HG03039 (cell line): ENCODE measurements at regions not wholly inside any gene's neighbourhood (a gene's known extent, or its start where the extent isn't known, plus 50 kb on each side); places are given as distances from the start of the nearest gene placed in this dataset.
"Not testable (repeated sequence)": the region's sequence is repeated elsewhere in the genome, so short reads cannot be mapped to it uniquely, and the experiment has no call there.

Source experiments
- ATAC-seq: cut with Tn5 transposase; IDR thresholded peaks from one replicate; pipeline ENCODE4 v1.9.1; 2021; ENCODE audit warnings: mild to moderate bottlenecking, moderate library complexity; ENCODE audit not compliant: unreplicated experiment

DNA sequence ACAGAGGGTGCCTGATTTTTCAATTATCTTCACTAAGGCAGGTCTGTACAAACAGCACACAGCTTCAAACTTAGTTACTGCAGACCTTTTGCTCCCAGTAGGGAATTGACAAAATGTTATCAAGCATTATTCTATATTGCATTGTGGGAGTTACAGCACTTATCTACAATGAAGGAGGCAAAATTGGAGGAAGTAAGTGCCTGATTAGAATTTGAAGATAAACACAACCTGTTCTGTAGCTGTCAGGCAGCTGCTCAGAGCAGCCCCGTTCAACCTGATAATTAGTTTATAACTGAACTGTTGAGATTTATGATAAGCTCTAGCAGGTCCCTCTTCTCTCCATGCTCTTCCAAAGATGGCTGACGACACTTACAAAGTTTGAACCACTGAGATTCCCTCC is 364.4 kb upstream of the CYRIA start:
- no peak for ATAC-seq

DNA sequence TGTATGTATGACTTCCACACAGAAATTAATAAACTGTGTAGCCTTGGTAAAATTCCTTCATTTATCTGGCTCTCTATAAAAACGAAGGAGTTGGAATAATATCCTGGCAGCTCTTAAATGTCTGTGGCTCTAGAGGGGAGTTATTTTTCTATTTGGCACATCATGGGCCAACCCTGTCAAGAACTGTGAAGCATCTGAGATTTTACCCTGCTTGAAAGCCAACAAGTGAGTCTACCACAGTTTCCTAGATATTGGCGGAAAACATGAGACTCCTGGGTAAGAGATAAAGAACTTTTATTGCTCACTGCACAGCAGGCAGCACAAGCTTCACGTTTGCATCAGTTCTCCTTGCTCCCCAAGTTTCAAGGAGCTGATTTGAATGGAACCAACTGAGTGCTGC is 346.7 kb upstream of the CYRIA start:
- ATAC-seq, result no peak

DNA sequence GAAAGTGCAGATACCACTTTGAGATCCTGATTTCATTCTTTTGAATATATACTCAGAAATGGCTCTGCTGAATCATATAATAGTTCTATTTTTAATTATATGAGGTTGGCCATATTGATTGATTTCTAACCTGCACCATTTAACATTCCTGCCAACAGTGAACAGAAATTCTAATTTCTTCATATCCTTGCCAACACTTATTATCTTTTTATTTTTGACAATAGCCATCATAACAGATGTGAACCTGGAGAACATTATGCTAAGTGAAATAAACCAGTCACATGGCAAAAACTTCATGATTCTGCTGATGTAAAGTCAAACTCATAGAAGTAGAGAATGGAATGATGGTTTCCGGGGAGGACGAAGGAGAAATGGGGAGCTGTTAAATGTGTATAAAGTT is 344.5 kb upstream of the CYRIA start:
- no peak for ATAC-seq

DNA sequence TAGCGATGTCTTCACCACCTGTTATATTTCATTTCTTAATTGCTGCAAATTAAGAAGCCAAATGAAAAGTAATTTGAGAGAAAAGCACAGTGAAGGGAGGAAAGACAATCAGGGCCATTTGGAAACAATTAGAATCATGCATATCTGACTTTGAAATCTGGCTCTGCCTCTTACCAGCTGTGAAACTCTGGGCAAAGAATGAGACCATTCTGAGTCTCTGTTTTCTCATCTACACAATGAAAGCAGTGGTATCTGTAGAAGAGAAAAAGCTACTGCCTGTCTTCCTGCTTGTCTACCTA is 334.5 kb upstream of the CYRIA start:
- ATAC-seq, result no peak

DNA sequence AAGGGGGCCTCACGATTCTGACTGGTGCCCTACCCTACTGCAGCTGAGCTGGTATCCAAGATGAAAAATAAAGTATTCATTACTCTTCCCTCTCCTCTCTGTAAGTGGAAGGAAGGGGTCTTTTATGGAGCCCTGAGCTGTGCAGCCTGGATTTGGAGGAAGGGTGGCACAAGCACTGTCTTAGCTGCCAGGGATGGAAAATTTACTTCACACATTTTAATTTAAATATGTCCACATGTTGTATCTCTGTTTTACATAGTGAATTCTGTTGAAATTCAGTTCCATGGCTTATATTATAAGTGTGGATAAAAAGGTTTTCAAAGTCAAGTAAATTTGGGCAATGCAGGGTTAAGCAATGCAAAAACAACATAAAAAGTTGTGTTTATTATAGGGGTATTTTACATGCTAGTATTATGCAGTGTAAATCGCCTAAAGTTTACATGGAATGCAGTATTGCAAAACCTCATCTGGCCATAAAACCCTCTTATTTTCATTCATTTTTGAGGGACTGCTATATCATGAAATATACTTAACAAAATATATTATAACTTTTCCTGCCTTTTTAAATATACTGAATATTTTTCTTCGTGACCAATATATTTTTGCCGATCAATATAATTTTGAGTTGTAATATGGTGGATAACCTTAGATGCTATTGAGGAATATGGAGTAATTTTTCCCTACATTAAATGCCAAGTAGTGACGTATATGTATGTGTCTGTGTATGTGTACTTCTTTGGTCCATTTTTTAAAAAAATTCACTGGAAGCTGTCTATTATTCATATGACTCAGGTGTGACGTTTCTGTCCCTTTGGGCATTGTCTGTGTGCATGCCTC is 333.9 kb upstream of the CYRIA start:
- no peak for ATAC-seq

DNA sequence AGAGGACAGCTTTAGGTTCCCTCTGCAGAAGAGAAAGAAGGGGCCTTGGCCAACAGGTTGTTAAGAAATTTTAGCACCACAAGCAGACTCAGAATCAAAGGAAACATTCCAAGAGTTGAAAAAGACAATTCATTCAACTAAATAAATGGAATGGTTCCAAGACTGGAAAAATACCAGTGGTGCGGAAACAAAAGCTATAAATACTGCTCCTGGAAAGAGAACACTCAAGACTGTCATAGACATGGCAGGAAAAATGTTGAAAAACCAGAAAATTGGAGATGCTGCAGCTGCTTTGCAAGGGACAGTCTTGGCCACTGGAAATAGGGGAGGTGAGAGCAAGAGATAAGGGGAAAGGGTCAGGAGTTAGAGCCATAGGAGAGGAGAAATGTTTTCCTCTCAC is 312.7 kb upstream of the CYRIA start:
- no peak for ATAC-seq

DNA sequence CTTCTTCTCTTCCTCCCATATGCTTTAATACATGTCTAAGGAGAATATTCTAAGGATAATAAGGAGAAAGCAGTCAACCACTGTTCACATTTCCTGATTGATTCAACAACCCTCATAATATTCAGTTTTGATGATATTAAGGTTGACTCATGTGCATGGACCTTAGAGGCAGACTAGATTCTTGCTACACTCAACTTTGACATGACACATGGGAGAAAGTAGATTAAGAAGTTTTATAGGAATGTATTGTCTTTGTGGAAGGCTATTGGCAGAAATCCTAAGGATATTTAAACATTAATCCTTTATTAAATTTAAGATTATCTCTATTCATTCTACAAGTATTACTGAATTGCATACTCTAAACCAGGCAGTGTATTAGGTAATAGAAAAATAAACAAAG is 309.1 kb upstream of the CYRIA start:
- no peak for ATAC-seq

DNA sequence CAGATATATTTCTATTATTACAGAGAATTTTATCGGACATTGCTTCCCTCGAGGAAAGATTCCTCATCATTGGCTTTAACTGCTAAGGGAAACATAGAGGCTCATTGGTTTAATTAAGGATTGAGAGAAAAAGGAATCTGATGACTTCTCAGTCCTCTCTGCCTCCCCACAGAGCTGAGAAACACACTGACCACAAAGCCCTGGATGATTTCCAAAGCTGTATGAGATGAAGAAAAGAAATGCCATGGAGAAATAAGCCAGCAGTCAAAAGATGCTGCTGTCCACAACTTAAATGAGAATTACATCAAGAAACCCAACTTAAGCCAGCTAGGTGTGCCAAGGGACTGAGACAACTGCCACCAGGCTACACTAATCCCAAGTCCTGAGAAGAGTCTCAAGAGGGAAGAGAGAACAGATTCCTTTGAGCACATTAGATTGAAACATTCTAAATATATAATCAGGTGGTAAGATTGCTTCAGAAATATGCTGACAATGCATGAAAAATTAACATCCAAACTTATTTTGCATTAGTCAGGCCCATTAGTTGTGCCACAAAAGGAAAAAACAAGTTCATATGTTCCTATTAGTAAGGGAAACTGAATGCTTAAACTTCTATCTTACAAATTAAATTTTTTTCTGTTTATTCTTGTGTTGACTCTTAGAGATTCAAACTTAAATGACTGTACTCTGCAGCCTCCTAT is 308.1 kb upstream of the CYRIA start:
- no peak for ATAC-seq

DNA sequence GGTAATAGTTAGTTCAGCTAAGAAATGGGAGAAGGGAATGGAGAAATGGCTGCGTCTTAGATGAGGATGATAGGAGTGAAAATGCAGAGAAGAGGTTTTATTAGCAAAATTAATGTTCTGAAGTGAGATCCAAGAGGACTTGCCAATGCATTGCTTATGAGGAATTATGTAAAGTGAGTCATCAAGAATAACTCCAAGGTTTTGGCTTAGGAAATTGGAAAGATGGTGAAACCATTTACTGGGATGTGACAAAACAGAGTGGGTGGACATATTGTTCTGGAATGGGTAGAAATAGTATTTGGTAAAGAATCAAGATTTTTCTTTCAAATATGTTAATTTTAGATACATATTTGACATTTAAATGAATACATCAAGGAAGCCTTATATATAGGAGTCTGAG is 306.6 kb upstream of the CYRIA start:
- no peak for ATAC-seq

DNA sequence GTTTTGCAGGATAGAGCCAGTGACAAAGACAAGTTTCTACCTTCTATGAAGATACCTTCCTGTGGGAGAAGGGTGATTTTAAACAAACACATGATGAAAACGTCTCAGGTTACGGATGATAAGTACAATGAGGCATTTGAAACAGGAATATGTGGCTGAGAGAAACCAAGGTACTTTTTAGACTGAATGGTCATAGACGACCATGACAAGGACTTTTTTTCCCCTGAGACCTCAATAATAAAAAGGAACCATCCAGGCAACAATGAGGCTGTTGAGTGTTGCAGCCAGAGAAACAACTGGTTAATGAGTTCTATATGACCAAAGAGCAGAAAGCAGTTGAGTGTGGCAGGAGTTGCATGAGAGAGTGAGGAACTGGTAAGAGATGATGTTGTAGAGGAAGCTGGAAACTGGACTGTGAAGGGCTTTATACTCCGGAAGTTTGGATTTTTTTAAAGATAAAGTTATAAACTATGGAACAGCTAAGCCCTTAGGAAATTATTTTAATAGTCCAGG is 306.1 kb upstream of the CYRIA start:
- no peak for ATAC-seq

DNA sequence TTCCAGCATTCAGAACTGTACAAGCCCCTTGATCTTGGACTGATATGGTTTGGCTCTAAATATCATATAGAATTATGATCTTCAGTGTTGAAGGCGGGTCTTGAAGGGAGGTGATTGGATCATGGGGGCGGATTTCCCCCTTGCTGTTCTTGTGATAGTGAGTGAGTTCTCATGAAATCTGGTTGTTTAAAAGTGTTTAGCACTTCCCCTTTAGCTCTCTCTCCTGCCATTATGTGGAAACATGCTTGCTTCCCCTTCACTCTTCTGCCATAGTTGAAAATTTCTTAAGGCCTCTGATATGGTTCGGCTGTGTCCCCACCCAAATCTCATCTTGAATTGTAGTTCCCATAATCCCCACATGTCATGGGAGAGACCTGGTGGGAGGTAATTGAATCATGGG is 305.3 kb upstream of the CYRIA start:
- ATAC-seq, result not testable (repeated sequence)

DNA sequence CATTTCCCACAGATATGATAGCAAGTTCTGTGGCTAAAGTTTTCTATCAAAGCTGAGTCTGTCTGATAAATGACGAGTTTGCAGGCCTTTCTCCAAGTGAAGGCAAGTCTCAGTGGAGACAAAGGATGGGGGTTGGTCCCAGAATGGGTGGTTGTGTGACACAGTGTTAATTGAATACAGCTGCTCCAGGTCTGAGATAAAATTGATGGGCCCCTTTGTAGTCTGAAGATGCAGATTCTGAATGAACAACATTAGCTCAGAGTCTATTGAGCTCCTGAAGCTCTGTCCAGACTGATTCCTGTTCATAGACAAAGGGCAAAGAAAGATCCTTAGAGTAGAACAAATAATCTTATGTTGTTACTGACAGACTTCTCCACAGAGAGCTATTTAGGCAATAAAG is 296.9 kb upstream of the CYRIA start:
- no peak for ATAC-seq

DNA sequence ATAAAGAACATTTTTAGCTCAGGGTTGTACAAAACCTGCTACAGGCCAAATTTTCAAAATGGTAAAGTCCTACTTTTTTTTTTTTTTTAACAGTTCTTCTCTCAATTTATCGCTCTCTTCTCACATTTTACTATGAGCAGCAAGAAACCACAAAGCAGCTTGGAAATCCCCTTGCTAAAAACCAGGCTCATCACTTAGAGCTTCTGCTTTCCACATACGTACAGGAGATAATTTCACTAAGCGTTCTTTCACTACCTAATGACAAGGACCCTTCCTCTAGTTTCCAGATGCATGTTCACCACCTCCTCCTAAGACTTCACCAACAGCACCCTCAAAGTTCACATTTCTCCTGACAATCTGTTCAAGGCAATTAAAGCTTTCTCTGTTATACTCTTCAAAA is 294.9 kb upstream of the CYRIA start:
- ATAC-seq, result peak; percentile 55

DNA sequence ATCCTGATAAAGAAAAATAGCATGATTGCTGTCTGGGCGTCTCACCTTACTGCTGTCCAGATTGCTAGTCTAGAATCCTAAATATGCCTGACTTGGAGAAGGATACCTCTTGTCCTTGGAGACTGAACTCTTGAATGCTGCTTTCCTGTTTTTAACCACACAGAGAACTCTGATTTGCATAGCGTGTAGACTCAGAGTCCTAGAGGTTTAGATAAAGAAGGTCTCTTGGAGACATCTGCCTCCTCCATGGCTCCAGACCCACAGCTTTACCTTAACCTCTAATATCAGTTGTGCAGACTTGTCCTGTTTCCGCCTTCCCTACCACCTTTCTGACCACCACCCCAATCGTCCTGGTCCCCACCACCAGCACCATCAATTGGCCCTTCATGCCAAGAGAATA is 292.6 kb upstream of the CYRIA start:
- ATAC-seq, result no peak

DNA sequence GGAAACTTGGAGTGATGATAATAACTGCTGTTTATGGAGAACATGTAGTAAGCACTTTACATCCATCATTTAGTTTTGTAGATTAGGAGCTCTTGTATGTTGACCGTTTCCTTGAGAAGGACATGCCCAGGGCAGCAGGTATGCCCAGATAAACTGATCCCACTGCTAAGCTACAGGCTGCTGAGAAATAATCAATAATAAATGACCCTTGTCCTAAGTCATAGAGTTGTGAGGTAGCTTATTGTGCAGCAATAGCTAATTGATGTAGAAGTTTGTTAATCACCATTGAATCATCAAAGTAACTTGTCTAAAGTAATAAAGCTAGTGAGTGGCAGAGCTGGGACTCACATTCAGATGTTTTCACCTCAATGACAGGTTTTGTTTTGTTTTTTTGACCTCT is 287.2 kb upstream of the CYRIA start:
- ATAC-seq, result no peak

DNA sequence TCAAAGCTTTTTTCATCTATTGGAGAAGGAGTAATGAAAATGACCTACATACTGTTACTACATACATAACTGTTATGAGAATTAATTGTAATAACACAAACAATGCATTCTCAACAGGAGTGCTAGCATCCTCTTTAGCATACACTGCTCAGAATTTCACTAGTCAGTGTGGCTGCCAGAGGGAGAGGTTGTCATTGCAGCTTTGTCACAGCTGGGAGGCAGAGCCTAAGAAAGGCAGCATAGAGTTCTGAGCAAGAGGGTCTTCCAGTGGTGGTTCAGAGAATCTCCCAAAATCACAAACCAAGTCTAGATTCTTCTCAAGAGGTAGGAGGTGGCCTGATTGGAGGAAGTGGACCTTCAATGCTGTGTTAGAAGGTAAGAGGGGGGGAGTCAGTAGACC is 286.7 kb upstream of the CYRIA start:
- ATAC-seq, result no peak

DNA sequence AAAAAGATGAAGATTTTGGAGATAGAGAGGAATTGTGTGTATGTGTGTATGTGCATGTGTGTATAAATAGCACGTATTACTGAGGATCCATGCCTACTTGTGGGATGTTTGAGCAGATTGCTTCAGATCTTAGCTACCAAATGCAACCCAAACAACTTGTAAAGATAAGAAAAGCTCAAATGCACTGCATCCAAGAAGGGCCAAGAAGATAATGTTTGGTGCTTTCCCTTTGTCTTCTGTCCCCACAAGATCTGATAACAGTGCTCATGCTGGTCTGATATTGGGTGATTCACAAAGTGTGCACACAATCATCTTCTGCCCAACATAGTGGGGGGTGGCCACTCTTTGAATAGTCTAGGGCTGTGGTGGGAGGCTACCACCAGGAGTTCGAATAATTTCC is 284.8 kb upstream of the CYRIA start:
- no peak for ATAC-seq

DNA sequence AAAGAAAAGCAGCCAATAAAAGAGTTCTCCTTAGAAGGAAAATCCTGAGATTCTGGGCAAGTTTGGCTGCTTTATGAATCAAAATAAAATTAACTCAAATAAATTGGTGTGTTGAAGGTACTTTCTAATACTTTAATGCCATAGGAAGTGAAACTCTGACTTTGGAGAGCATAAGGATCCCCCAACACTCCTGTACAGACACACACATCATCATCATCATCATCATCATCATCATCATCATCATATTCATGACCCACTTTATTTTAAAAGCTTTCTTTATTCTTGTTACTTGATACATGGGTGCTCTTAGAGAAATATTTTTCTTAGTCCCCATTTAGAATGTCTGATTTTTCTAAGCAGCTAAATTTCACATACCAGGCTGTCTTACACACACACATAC is 283.1 kb upstream of the CYRIA start:
- ATAC-seq, result no peak

DNA sequence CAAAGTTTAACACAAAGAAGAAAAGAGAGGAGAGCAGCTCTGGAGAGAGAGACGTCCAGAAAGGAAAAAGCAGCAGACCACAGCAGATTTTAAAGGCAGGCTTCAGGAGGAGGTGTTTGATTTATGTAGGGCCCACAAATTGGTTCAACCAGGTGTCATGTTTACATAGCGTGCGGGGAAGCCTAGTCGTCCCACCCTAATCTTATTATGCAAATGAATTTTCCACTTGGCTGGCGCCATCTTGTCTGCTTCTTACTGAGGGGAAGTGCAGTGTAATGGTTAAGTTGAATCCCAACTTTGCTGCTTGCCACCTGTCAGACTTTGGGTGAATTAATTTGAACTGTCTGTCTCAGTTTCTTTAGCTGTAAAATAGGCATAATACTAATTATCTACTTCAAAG is 282.4 kb upstream of the CYRIA start:
- ATAC-seq, result no peak

DNA sequence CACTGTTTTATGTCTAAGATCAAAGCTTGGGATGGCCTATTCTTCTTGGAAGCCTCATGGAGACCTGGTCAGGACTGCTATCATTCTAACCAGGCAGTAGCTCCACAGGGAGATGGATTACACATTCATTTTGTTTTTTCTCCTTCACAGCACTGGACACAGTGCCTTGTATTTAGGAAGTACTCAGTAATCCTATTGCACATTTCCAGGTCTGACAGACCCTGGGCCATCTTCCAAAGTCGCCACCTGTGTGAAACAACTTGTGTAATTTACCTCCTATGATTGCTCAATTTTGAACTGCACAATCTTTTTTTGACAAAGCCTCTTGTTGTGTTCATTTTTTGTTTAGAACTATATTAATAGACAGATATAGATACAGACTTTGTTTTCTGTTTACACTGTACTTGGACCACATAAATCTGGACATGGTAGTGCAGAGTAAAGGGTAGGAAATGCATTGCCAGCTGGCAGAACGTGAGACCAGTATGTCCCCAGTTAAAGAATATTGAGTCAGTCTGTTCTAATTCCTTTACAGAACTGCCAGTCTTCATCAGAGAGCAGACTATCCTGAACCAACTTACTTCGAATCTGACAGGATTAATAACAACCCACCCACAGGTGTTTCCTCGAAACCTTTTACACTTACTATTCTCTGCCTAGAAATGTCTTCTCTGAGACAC is 277.8 kb upstream of the CYRIA start:
- ATAC-seq, result no peak

DNA sequence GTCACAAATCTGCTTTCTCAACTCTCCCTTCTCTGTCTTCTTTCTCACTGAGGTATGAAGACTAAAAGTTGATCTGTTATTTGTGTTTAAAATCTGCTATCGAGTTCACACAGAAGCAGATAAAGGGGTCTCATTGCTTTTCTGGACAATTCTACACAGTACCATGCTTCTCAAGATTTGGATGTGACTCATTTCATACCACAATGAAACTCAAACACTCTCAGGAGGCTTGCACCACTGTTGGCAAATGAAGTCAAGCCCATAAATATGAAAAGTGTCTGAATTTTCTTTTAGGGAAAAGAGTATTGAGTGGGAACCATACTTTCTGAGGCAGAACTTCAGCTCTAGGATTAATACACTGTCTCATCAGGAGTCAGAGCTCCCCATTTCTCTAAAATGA is 274.6 kb upstream of the CYRIA start:
- no peak for ATAC-seq

DNA sequence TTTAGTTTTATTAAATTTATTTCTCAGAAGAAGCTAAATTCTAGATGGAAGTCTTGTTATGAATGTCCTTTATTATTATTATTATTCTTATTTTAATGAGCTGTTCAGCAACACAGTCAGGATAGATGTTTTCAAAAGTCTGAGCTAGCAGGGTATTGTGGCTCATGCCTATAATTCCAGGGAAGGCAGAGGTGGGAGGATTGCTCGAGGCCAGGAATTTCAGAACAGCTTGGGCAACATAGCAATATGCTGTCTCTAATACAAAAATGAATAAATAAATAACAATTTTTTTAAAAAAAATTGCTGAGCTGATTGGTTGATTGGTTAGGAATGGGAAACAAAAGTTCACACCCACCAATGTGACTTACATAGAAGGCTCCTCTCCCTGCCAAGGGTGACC is 274.1 kb upstream of the CYRIA start:
- no peak for ATAC-seq
